RKO (cell line): ENCODE measurements at regions not wholly inside any gene's neighbourhood (a gene's known extent, or its start where the extent isn't known, plus 50 kb on each side); places are given as distances from the start of the nearest gene placed in this dataset.

Experiments used
- DNase-seq: peaks from one replicate; pipeline ENCODE4 v3.0.0-alpha.2; 2016; ENCODE audit warnings: low spot score

DNA sequence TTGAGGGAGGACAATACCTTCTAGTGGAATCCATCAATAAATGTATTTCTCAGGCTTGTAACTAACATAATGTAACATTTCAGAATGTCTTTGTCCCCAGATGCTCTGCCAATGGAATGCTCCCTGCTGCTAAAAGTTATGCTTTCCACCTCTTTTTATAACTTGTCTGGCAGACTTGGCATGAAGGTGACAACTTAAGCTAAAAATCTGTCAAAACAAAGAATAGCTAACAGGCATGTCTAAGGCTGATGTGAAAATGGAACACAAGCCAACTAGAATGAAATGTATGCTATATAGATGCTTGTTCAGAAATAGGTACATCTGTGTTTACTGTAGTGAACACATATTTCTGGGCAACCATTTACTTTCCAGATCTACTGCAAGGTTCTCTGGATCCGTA is 467.9 kb downstream of the MRPL39 start:
- DNase-seq = no peak

DNA sequence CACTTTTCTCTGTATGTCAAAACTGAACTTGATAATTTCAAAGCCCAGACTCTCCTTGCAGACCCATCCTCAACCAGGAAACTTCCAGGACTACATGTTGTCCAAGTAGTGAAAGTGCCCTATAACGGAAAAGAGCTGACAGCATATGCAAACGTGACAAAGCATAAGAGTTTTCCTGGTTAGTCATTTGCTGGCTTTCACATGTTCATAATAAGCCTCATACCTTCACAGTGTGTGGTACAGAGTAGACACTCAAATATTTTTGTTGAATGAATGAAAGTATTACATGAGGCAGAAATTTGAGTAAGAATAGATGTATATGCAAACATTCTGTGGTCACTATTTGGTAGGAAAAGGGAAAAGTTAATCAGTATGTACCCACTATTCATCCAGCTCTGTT is 473.3 kb downstream of the MRPL39 start:
- DNase-seq = peak; percentile 20

DNA sequence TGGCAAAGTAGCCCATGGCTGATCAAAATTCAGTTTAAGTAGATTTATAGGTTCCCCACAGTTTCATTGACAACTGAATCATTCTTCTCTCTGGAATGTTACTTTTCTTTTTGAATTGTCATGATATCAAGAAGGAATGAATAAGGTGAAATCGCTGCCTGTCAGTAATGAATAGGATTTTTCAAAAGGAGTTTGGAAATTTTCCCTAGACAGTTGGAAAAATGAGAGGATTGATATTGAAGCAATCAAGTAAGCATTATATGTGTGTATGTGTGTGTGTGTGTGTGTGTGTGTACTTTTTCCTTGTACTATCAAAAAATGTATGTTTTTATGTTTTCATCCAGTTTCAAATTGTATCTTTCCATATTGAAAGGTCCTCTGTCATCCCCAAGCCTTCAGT is 479.5 kb downstream of the MRPL39 start:
- DNase-seq = no peak

DNA sequence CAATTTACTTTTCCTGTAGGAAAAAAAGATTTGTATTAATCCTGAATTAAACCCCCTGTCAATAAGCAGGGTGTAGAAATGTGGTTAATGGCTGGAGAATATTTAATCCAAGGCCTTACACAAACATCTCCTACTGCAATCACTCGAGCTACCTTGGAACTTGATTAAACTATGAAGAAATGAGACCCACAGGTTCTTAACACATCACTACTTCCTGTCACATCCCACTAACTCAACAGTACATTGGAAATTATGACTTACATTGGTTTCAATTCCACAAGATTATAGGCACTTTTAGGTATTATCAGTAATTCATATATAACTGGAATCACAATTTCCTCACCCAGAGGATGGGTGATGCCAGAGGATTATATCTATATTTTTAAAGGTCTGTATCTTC is 480.3 kb downstream of the MRPL39 start:
- no peak for DNase-seq

DNA sequence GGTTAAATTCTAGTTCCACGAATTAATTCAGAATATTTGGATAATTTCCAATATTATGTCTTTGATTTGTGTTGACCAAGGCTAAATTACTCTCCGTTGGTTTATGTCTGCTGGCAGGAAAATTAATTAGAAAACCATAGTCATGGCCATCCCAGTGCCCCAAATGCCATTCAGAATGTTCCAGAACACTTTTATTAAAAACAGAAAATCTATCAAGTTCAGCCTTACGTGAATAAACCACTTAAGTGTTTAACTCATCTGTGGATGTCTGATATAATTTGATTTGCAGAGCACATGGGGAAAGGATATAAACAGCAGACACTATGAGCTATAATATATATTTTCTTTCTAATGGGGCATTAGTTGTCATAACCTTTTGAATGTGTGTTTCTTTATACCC is 480.7 kb downstream of the MRPL39 start:
- no peak for DNase-seq

DNA sequence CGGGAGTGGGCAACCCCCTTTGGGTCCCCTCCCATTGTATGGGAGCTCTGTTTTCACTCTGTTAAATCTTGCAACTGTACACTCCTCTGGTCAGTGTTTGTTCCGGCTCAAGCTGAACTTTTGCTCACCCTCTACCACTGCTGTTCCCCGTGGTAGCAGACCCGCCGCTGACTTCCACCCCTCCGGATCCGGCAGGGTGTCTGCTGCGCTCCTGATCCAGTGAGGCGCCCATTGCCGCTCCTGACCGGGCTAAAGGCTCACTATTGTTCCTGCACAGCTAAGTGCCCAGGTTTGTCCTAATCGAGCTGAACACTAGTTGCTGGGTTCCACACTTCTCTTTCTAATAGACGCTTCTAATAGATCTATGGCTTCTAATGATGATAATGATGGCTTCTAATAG is 488.6 kb downstream of the MRPL39 start:
- DNase-seq = no peak

DNA sequence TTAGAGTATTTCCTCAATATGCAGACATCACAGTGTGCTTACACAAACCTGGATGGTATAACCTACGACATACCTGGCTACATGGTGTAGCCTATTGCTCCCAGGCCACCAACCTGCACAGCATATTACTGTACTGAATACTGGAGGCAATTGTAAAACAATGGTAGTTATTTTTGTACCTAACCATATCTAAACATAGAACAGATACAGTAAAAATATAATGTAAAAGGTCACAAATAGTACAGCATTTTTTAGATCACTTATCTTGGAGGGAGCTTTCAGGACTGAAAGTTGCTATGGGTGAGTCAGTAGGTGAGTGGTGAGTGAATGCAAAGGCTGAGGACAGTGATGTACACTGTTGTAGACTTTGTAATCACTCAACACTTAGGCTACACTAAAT is 492.3 kb downstream of the MRPL39 start:
- DNase-seq = peak; percentile 3

DNA sequence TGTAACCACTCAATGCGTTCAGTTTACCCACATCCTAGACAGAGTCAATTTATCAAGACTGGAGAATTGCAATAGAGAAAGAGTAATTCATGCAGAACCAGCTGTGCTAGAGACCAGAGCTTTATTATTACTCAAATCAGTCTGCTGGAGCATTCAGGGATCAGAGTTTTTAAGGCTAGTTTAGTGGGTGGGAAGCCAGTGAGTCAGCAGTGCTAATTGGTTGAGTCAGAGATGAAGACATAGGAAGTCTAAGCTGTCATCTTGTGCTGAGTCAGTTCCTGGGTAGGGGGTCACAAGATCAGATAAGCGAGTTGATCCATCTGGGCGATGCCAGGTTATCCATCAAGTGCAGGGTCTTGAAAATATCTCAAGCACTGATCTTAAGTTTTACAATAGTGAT is 499.6 kb downstream of the MRPL39 start:
- DNase-seq = peak; percentile 72

DNA sequence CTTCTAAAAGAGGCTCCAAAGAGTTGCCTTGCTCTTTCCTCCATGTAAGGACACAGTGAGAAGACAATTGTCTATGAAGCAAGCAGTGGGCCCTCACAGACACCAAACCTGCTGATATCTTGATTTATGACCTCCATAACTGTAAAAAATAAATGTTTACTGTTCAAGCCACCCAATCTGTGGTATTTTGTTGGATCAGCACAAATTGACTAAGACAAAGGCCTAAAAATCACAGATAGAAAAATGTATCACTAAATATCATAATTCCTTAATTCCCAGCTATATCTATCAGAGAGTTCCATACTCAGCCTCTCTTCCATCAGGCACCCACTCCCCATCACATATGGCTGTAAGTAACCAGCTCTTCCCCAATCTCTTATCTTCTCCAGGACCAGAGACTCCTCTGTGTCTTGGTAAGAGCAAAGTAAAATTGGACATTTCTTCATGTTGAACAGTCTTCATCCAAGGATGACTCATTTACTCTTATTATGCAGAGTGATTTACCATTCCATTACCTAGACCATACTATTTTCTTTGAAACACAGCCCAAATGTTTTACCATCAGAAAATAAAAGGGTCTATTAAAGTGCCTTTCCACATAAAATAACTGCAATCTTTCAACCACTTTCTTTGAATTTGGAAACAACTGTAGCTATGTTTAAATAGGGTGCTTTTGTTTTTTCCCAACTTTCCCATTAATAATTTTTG is 503.6 kb downstream of the MRPL39 start:
- DNase-seq = no peak

DNA sequence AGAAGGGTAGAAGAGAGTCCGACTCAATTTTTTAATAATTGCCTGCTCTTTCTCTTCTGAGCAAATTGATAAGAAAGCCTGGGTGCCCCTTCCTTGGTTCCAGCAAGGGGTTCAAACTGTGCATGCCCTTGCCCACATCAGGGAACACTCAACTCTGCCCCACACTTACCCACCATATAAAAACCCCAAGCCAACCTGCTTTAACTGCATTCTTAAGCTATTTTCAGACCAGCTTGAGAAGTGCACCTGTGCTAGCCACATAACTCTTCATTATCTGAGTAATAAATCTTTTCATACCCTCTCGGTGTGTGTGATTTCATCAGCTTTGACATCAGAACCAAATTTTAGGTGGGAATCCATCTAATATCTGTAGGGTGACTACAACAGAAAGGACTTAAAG is 509.6 kb downstream of the MRPL39 start:
- DNase-seq = no peak

DNA sequence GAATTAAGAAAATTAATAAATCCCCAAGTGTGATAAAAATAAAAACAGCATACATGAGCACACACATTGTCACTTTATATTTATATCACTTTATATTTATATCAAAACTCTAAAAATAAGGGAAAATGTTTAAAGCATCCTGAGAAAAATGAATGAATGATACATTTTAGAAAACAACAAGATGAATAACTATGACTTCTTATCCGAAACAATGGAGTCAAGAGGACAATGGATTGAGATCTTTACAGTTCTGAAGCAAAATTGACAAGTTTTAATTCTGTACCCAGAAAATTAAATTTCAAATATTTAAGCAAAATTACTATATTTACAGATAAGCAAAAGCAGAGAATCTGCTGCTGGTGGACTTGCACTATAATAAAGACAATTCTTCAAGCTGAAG is 512.6 kb downstream of the MRPL39 start:
- DNase-seq = no peak

DNA sequence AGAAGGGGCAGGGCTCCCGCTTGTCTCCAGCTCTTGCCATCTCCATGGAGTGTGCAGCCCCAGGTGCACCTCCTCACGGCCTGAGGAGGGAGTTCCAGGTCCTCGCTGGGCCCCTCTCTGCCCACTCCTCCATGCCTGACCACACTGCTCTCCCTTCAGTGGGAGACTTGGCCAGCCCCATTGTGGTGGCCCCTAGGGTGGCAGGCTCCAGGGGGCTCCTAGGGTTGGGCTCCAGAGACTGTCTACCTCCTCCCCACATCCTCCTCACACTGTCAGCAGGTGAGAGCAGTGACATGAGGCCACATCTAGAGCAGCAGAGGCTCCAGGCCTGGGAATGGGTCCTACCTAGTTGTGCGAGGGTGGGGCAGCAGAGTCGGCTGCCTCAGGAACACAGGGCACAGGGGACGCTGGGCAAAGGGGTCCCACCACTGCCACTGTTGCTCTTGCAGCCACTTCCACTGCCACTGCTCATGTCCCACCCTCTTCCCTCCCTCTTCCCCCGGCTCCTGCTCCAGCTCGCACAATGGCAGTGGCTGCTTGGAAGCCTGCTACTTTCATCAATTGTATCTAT is 514.8 kb downstream of the MRPL39 start:
- no peak for DNase-seq

DNA sequence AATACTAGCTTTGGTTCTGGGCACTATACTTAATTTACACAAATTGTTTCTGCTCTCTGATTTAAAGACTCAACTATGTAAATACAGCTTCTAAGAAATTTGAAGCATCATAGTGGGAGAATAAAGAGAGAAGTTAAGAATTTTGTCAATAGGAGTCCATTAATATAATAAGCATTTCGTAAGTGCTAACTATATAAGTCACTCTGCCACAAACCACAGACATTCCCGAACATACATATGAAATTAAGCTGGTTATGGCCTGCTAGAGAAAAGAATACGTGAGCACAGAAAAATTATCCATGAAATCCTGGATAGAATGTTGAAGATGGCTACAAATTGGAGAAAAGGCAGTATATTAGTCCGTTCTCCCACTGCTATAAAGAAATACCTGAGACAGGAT is 526.2 kb downstream of the MRPL39 start:
- DNase-seq = no peak

DNA sequence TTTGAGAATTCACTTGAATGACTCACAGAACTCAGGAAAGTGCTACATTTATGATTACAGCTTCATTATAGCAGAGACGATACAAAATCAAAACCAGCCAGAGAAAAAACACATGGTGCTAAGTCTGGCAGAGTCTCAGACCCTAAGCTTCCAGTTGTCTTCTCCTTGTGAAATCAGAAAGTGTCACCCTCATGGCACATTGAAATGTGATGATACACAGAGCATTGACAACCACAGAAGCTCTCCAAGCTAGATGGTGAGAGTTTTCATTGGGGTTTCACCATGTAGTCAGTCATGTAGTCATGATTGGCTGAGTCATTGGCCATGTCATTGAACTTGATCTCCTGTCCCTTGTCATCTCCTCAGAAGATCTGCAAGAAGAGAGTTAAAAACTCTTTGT is 526.6 kb downstream of the MRPL39 start:
- DNase-seq = peak; percentile 9

DNA sequence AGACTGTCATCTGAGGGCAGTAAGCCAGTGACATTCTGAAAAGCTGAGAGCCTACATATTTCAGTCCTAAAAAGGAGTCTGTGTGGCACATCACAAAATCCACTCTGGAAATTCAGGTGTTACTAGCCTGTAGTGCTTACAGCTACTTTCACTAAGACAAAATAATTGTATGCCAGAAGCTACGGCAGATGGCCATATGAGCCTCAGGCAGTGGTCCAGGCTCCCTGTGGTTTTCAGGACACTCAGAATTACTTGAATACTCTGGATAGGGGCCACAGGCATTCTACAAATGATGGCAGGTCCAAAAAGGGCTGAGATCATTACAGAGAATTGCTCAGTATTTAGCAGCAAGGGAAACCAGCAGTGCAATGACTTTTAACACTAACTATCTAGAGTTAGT is 527.1 kb downstream of the MRPL39 start:
- DNase-seq = no peak

DNA sequence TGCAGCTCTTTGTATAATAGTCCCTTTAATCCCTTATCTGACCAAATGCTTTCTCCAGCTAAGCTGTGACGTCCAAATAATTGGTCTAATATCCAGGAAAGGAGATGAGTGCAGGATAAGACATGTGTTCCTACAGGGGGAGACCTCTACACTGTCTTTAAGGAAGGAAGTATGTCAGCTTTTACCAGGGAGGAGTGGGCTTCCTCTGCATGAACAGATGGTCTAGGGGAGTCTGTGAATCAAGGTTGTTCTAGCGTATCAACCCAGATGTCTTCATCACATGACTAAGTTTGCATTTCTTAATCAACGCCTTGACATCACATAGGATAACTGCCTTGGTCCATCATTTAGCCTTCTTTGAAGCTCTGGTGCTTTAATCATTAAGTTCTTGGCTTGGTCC is 528.2 kb downstream of the MRPL39 start:
- no peak for DNase-seq

DNA sequence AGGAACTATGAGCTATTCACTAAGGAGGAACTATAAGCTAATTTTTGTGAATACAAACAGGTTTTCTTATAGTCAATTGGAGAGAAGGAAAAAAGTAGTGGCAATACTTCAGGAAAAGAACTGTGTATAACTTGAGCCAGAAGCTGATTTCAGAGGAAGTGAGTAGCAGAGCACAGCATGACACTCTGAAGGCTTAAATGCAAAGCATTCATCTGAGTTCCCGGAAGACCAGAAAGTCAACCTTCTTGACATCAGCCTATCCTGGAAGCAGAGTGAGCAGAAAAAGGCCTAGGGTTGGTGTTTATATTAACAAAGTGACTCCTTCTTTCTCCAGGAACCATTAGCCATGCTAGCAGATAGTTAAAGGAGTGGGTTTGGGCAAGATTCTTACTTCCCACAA is 545.2 kb downstream of the MRPL39 start:
- DNase-seq = no peak

DNA sequence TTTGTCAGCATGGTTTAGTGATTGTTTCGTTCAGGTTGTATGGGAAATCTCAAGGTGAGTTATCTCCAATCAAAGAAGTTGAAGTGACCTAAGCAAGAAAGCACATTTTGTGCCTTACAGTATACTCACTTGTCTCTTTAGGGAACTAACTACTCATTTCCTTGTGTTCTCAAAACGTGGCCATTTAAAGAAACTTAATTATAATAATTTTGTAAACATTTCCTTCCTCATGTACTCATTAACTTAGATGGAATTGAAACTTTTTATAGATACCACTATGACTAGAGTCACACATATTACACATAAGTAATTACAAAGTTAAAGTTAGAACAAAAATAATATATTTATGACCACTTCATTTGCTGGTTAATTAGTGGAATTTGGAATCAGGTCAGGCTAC is 552.6 kb downstream of the MRPL39 start:
- DNase-seq = no peak

DNA sequence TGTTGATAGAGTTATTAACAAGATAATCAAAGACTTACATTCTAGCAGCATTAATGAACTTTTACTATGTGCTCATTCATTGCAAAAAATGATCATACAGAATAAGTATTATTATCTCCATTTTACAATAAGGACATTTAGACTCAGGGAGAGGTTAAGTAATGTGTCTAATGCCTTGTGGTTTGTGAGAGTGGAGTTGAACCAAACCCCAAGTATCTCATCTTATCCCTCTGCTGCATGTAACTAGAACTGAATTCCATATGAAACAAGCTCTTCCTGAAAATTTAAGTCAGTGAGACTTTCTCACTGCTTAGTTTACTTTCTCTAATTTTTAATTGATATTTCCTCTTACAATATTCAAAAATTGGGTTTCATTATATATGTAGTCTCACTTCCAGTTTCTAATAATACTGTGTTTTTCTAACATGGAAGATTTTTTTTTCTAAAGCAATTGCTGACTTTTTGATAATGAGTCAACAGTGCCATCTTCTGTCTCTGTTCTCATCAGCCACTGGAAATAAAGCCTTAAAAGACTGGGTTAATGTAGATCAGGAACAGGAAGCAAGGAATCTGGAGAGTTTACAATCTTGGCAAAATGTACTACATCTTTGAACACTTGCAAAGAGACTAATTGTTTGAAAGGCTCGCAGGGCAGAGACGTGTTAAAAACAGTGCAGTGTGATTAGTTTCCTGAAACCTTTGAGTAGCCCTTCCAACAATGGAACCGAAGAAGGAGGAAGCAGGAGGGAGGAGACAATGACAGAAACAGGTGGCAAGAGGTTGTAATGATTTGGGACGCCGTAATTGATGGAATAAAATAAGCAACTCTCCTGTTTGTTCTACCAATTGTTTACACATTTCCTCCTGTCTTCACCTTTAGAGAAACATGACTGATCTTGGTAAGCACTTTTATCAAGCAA is 567.6 kb downstream of the MRPL39 start:
- peak; percentile 40 for DNase-seq

DNA sequence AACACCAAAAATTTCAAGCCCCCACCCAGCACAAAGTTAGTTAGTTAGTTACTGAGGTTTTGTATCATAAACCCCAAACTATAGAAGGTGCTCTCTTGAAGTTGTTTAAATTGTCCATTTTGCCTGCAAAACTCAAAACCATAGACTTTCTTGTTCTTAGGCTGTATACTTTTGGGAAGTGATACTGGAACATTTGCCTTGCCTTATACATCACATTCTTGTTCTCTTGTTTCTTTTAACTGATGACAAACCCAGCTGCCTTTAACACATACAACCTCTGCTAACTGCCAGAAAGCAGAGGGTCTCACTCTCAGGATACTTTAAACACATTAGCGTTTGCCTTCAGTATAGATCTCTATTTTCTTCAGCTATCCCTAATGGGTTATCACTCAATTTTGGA is 570.5 kb downstream of the MRPL39 start:
- no peak for DNase-seq

DNA sequence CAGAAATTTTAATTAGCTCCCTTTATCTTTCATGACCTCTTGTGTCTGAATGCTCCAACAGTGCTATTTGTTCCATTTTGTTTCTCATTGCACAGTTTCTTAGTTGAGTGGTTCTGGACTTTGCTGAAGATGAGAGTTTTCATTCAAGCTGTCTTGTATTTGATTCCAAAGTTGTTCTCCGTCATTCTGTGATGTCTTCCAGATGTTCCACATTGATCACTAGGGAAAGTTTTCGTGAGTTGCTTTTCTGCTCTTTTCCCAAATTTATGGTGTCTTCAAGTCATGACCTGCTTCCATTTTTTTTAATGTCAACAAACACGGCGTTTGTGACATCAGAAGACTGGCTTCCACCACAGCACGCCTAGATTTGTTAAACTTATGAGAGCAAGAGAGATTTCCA is 575.5 kb downstream of the MRPL39 start:
- DNase-seq = no peak

DNA sequence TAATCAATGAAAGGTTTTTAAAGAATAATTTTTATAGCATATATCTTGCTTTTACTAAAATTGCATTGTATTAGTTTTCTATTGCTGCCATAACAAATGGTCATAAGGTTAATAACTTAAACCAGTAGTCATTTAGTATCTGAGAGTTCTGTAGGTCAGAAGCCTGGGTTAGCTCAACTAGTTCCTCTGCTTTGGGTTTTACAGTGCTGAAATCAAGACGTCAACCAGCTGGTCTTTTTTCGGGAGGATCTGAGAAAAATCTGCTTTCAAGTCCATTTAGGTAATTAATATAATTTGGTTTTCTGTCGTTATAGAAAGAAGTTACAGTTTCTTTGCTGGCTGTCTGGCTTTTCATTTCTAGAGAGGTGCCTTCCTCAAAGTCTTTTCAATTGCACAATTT is 577.7 kb downstream of the MRPL39 start:
- no peak for DNase-seq

DNA sequence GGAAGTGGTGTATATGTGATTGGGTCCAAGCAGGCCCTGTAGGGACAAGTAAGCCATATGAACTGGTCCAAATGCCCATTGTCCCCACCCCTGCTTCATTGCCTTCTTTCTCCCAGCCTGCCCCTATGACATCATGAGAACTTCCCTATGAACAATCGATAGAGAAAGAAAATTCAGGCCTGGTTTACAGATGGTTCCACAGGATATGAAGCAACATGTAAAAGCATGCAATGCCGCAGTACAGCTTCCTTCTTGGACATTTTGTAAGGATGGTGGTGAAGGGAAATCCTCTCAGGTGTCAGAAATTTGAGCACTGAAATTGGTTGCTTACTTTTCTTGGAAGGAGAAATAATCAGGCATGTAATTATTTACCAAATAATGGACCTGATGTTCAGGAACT is 581.7 kb downstream of the MRPL39 start:
- DNase-seq = no peak
